ENCODE measurements at regions not wholly inside any gene's neighbourhood (a gene's known extent, or its start where the extent isn't known, plus 50 kb on each side); places are given as distances from the start of the nearest gene placed in this dataset.

DNA sequence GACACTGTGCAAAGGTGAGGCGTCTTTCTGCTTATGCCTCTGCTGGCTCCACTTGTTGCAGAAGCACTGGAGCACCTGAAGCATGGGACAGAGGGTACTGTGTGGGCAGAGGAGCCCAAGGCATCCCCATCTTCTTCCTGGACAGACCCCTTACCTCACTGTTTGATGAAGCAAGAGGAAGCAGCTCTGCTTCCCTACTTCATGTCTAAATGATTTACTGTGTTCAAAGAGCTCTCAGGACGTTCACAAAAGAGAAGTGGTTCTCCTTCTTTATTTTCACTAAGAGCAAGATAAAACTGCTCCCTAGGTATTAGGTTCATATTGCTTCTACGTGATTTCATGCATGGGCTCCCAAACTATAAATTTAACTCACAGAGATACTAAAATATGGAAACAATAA lies 1635.4 kb upstream of the SLC10A2 start:
- Histone ChIP-seq H3K4me2 (ENCODE audit: low read depth, low read length) (no peak overlapping the region), H4K20me1 (ENCODE audit: insufficient read depth, low read length) (no peaks in the 10 kb centered on the region), H2BK20ac (ENCODE audit: low read depth, low read length) (no peak overlapping the region), H2BK15ac (ENCODE audit: low read depth, low read length) (no peak overlapping the region), H3K27ac (ENCODE audit: insufficient read depth, low read length) (no peak overlapping the region), H3K79me1 (ENCODE audit: low read depth in 1 of 2, low read length in 2 of 2) (no peaks in the 10 kb centered on the region), H3K9me3 (ENCODE audit: control insufficient read depth, insufficient read depth, low read length) (no peaks in the 10 kb centered on the region), H2AFZ (replicated peaks; ENCODE audit: low read length, poor library complexity) (no peak overlapping the region), H3K27me3 (ENCODE audit: control insufficient read depth, insufficient read depth, low read length) (no peaks in the 10 kb centered on the region), H4K91ac (ENCODE audit: insufficient read depth, low read depth, low read length) (no peak overlapping the region), H3K4ac (ENCODE audit: low read depth, low read length) (no peak overlapping the region), H3K4me3 (ENCODE audit: insufficient read depth, low read depth, low read length) (no peak overlapping the region), H2BK120ac (ENCODE audit: low read depth, low read length) (no peak overlapping the region), H3K9me1 (ENCODE audit: insufficient read depth, low read length) (no peaks in the 10 kb centered on the region), H2AK9ac (replicated peaks; ENCODE audit: low read depth, low read length, poor library complexity) (no peak overlapping the region), H3K18ac (ENCODE audit: low read depth, low read length) (no peak overlapping the region), H3K4me1 (ENCODE audit: control insufficient read depth, insufficient read depth, low read length) (no peaks in the 10 kb centered on the region), H2AK5ac (ENCODE audit: low read depth, low read length) (no peak overlapping the region), H3K23ac (ENCODE audit: low read depth, low read length) (no peak overlapping the region), H3K14ac (replicated peaks; ENCODE audit: low read depth, low read length) (no peak overlapping the region), H3K56ac (ENCODE audit: extremely low read depth, insufficient read depth, low read length) (no peak overlapping the region), H4K5ac (ENCODE audit: low read depth, low read length) (no peak overlapping the region), H3K36me3 (ENCODE audit: control insufficient read depth, insufficient read depth, low read length) (no peaks in the 10 kb centered on the region), H2BK5ac (ENCODE audit: low read depth, low read length, poor library complexity, severe bottlenecking) (no peak overlapping the region), H3K9ac (ENCODE audit: low read depth, low read length) (no peak overlapping the region), H4K8ac (ENCODE audit: low read depth in 2 of 2, low read length in 2 of 2) (no peak overlapping the region)
- no CpG with 5 or more reads among the region's 3 CpGs for WGBS, 2 experiments (ENCODE audit: extremely low coverage in 2 of 2, insufficient read length in 1 of 2)
- TF ChIP-seq ELK1 (IDR thresholded peaks at IDR 0.05; ENCODE audit: borderline replicate concordance, low read depth, low read length) (no peak), MAZ (IDR thresholded peaks at IDR 0.05; ENCODE audit: borderline replicate concordance, low read depth, low read length) (no peak), MXI1 (IDR thresholded peaks at IDR 0.05; ENCODE audit: borderline replicate concordance, low read depth, low read length) (no peak), CTCF (conservative IDR thresholded peaks at IDR 0.05; ENCODE audit: low read depth, low read length) (no peak), NFE2L2 (IDR thresholded peaks at IDR 0.05; ENCODE audit: low read depth, low read length) (no peak), USF2 (IDR thresholded peaks at IDR 0.05; ENCODE audit: low read depth, low read length) (no peak), CHD1 (IDR thresholded peaks at IDR 0.05; ENCODE audit: low read depth, low read length) (no peak), POLR2A (IDR thresholded peaks at IDR 0.05; ENCODE audit: low read depth, low read length) (no peak), SMC3 (IDR thresholded peaks at IDR 0.05; ENCODE audit: low read depth, low read length) (no peak), FOS (IDR thresholded peaks at IDR 0.05; ENCODE audit: low read depth, low read length) (no peak), RCOR1 (IDR thresholded peaks at IDR 0.05; ENCODE audit: insufficient replicate concordance, low read length) (no peak), RAD21 (IDR thresholded peaks at IDR 0.05; ENCODE audit: low read length) (no peak)
- in situ Hi-C loops (cut with MboI; ENCODE audit: low sequenced_read_pairs) (no loop called here), dilution Hi-C loops (cut with HindIII; ENCODE audit: low sequenced_read_pairs, unreplicated experiment) (no loop called here), intact Hi-C loops (cut with micrococcal nuclease) (loop anchor here (5.0 kb wide), 1 partner anchor 1611 kb away; no protein-coding TSS in a partner anchor)
- ATAC-seq (ENCODE audit: low read depth) (no peak), DNase-seq (no peak)
- CTCF ChIA-PET = no interaction called here
- POLR2A ChIA-PET (ENCODE audit: unreplicated experiment) = no interaction called here
- BruUV-seq (replicated peaks) = no TSS peak

Measured in IMR-90 (cell line).